SK-N-SH (cell line): ENCODE measurements at regions not wholly inside any gene's neighbourhood (a gene's known extent, or its start where the extent isn't known, plus 50 kb on each side); places are given as distances from the start of the nearest gene placed in this dataset.

ENCODE experiments used
- CTCF ChIA-PET: fragments of 300-600, 350-600 bp; formaldehyde crosslinking; extraction: SDS; loops from one replicate; lab custom pipeline; 2021; lab: Yijun Ruan, JAX
- POLR2A ChIA-PET: fragments of 350-600 bp; sonication (Branson Sonifier 250); formaldehyde crosslinking; extraction: SDS; loops from one replicate; lab custom pipeline; 2020; ENCODE audit warnings: antibody characterized with exemption, inconsistent platforms; lab: Yijun Ruan, JAX
- DNase-seq: peaks from one replicate; pipeline ENCODE4 v3.0.0; 2012
- H2AFZ ChIP-seq: fragments of 200-600 bp; sonication (generic); 2 replicates; pipeline ENCODE4 v1.8.1; 2016; ENCODE audit warnings: antibody characterized with exemption, mild to moderate bottlenecking, low read depth
- H3F3A ChIP-seq: fragments of 200-600 bp; sonication (generic); replicated peaks from 2 replicates; pipeline ENCODE3; 2016; ENCODE audit warnings: antibody characterized with exemption, mild to moderate bottlenecking; ENCODE audit not compliant: insufficient read depth
- H3K27ac ChIP-seq, 2 experiments: fragments of 200-500 bp in 1 of 2; fragments of 200-600 bp in 1 of 2; sonication (Bioruptor generic) in 1 of 2; sonication (generic), shearing (Covaris generic) in 1 of 2; 2 replicates each; pipeline versions ENCODE4 v1.5.1 to v1.6.1; 2014 to 2016; ENCODE audit warnings: low read depth in 2 of 2, inconsistent platforms in 1 of 2, low read length in 1 of 2, mild to moderate bottlenecking in 1 of 2, mixed read lengths in 1 of 2
- H3K27me3 ChIP-seq: fragments of 200-600 bp; sonication (generic), shearing (Covaris generic); 2 replicates; pipeline ENCODE4 v1.6.1; 2016; ENCODE audit warnings: mixed run types; ENCODE audit not compliant: insufficient read depth
- H3K36me3 ChIP-seq, 2 experiments: fragments of 200-500 bp in 1 of 2; fragments of 200-600 bp in 1 of 2; sonication (Bioruptor generic) in 1 of 2; sonication (generic) in 1 of 2; replicated peaks in 1 of 2; 2 replicates each; pipeline versions ENCODE3 to v1.5.1; 2014 to 2016; ENCODE audit warnings: low read length in 1 of 2, mild to moderate bottlenecking in 1 of 2; ENCODE audit not compliant: insufficient read depth in 2 of 2, control insufficient read depth in 1 of 2
- H3K4me1 ChIP-seq, 2 experiments: fragments of 200-500 bp in 1 of 2; fragments of 200-600 bp in 1 of 2; sonication (Bioruptor generic) in 1 of 2; sonication (generic), shearing (Covaris generic) in 1 of 2; 2 replicates each; pipeline versions ENCODE4 v1.5.1 to v1.6.1; 2014 to 2016; ENCODE audit warnings: low read depth in 1 of 2, low read length in 1 of 2, mixed run types in 1 of 2; ENCODE audit not compliant: insufficient read depth in 2 of 2, control insufficient read depth in 1 of 2
- H3K4me2 ChIP-seq: fragments of 200-600 bp; sonication (generic), shearing (Covaris generic); 2 replicates; pipeline ENCODE4 v1.6.1; 2017; ENCODE audit warnings: mixed run types
- H3K4me3 ChIP-seq, 2 experiments: fragments of 200-500 bp in 1 of 2; fragments of 200-600 bp in 1 of 2; sonication (Bioruptor generic) in 1 of 2; sonication (generic), shearing (Covaris generic) in 1 of 2; 2 replicates each; pipeline versions ENCODE4 v1.5.1 to v1.8.1; 2014 to 2016; ENCODE audit warnings: low read depth in 2 of 2, inconsistent platforms in 1 of 2, low read length in 1 of 2, mild to moderate bottlenecking in 1 of 2, mixed read lengths in 1 of 2, moderate library complexity in 1 of 2
- H3K79me2 ChIP-seq: fragments of 200-600 bp; sonication (generic); 2 replicates; pipeline ENCODE4 v1.8.1; 2017; ENCODE audit warnings: mild to moderate bottlenecking; ENCODE audit not compliant: insufficient read depth
- H3K9ac ChIP-seq: fragments of 200-600 bp; sonication (generic); 2 replicates; pipeline ENCODE4 v1.6.1; 2017; ENCODE audit warnings: mixed run types
- H3K9me2 ChIP-seq: fragments of 200-600 bp; sonication (generic); 2 replicates; pipeline ENCODE4 v1.6.1; 2017; ENCODE audit warnings: mixed run types
- H3K9me3 ChIP-seq: fragments of 200-600 bp; sonication (generic); 2 replicates; pipeline ENCODE4 v1.6.1; 2017; ENCODE audit warnings: mixed run types, mild to moderate bottlenecking, moderate library complexity
- H4K20me1 ChIP-seq: fragments of 200-600 bp; sonication (generic); 2 replicates; pipeline ENCODE4 v1.6.1; 2017; ENCODE audit warnings: mild to moderate bottlenecking, mixed run types; ENCODE audit not compliant: insufficient read depth
- ELF1 ChIP-seq: IDR thresholded peaks from 2 replicates; pipeline ENCODE4 v1.4.0; 2012
- FOXM1 ChIP-seq: IDR thresholded peaks from 2 replicates; pipeline ENCODE4 v1.4.0; 2012; ENCODE audit warnings: low read depth, mild to moderate bottlenecking
- GATA2 ChIP-seq: sonication (generic); formaldehyde crosslinking; IDR thresholded peaks from 2 replicates; pipeline ENCODE4 v1.5.0; 2020; ENCODE audit warnings: mild to moderate bottlenecking, missing genetic modification reagents
- JUND ChIP-seq: IDR thresholded peaks from 2 replicates; pipeline ENCODE4 v1.4.0; 2012
- MEF2A ChIP-seq: IDR thresholded peaks from 2 replicates; pipeline ENCODE4 v1.4.0; 2012; ENCODE audit warnings: low read depth, borderline replicate concordance
- POLR2AphosphoS5 ChIP-seq: IDR thresholded peaks from 2 replicates; pipeline ENCODE4 v1.6.1; 2012; ENCODE audit warnings: low read depth, low read length
- RAD21 ChIP-seq: IDR thresholded peaks from 2 replicates; pipeline ENCODE4 v1.6.1; 2012; ENCODE audit warnings: mild to moderate bottlenecking, low read length
- RCOR1 ChIP-seq: fragments of 150-350 bp; IDR thresholded peaks from 2 replicates; pipeline ENCODE4 v1.6.1; 2017; ENCODE audit warnings: antibody characterized with exemption, low read length
- RXRA ChIP-seq: IDR thresholded peaks from 2 replicates; pipeline ENCODE4 v1.4.0; 2012; ENCODE audit warnings: low read depth, mild to moderate bottlenecking, borderline replicate concordance
- SMC3 ChIP-seq: IDR thresholded peaks from 2 replicates; pipeline ENCODE4 v1.6.1; 2012; ENCODE audit warnings: low read depth, low read length, improper control_type of control experiment
- TCF12 ChIP-seq: IDR thresholded peaks from 2 replicates; pipeline ENCODE4 v1.4.0; 2012
- TEAD4 ChIP-seq: IDR thresholded peaks from 2 replicates; pipeline ENCODE4 v1.4.0; 2012; ENCODE audit warnings: mild to moderate bottlenecking, borderline replicate concordance; ENCODE audit not compliant: insufficient read depth
- WGBS: methylation state at CpG from one replicate; pipeline ENCODE4 v1.1.6; 2017; ENCODE audit warnings: low lambda C conversion rate; 5-methylcytosine and 5-hydroxymethylcytosine counted together
- TF ChIP-seq, protein P1 (sequence below): IDR thresholded peaks from 2 replicates; pipeline ENCODE4; 2012
- TF ChIP-seq, protein P2 (sequence below): fragments of 150-350 bp; IDR thresholded peaks from 2 replicates; pipeline ENCODE4 v1.6.1; 2017; ENCODE audit warnings: antibody characterized with exemption, low read length, low read depth, borderline replicate concordance
- TF ChIP-seq, protein P3 (sequence below): IDR thresholded peaks from 2 replicates; pipeline ENCODE4 v1.6.1; 2012; ENCODE audit warnings: mild to moderate bottlenecking, low read depth, low read length, moderate library complexity
- TF ChIP-seq, protein P4 (sequence below): IDR thresholded peaks from 2 replicates; pipeline ENCODE4 v1.4.0; 2012; ENCODE audit warnings: low read depth

DNA sequence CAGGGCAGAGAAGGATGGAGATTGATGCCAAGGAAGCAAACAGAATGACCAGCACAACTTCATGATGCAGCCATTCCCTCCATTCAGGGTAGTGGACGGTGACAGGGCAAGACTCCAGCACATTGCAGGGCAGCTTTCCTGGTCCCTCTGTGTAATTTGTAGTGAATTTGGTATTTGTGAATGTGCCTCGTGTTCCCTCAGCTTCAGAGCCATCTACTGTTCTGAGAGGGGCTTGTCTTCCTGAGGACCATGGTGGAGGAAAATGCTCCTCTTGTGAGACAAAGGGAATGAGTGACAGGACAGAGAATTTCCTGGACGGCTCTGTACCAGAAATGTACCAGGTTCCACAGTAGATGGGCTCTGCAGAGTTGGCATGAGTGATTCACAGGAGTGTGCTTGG is 132.1 kb downstream of the ADRA2A start:
- Histone ChIP-seq H3K9me3 (no peaks in the 10 kb centered on the region), H3K4me1 (peaks cover 0 to 6% of the 10 kb centered on the region in 2 experiments; a peak in 1 of 4 replicates), H3K27ac (no peak overlapping the region), H3F3A (no peaks in the 10 kb centered on the region), H3K9ac (no peak overlapping the region), H3K79me2 (no peaks in the 10 kb centered on the region), H2AFZ (no peak overlapping the region), H4K20me1 (no peaks in the 10 kb centered on the region), H3K36me3 (no peaks in the 10 kb centered on the region), H3K27me3 (no peaks in the 10 kb centered on the region), H3K4me2 (no peak overlapping the region), H3K4me3 (no peak overlapping the region), H3K9me2 (no peaks in the 10 kb centered on the region; the same call in 1 of the 2 replicates)
- CTCF ChIA-PET, result interaction anchor here (4.4 kb wide), 1 partner anchor 133 kb away, joined by 21 read pairs; the partner anchor contains the start of gene ADRA2A
- DNase-seq, result no peak
- POLR2A ChIA-PET, result no interaction called here
- TF ChIP-seq TEAD4, result no peak
- TF ChIP-seq FOXM1, result no peak
- no peak for TF ChIP-seq MEF2A
- no peak for TF ChIP-seq POLR2AphosphoS5
- no peak for TF ChIP-seq TCF12
- TF ChIP-seq, protein P1, sequence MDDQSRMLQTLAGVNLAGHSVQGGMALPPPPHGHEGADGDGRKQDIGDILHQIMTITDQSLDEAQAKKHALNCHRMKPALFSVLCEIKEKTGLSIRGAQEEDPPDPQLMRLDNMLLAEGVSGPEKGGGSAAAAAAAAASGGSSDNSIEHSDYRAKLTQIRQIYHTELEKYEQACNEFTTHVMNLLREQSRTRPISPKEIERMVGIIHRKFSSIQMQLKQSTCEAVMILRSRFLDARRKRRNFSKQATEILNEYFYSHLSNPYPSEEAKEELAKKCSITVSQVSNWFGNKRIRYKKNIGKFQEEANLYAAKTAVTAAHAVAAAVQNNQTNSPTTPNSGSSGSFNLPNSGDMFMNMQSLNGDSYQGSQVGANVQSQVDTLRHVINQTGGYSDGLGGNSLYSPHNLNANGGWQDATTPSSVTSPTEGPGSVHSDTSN, result no peak
- no peak for TF ChIP-seq RCOR1
- no peak for TF ChIP-seq ELF1
- TF ChIP-seq, protein P2, sequence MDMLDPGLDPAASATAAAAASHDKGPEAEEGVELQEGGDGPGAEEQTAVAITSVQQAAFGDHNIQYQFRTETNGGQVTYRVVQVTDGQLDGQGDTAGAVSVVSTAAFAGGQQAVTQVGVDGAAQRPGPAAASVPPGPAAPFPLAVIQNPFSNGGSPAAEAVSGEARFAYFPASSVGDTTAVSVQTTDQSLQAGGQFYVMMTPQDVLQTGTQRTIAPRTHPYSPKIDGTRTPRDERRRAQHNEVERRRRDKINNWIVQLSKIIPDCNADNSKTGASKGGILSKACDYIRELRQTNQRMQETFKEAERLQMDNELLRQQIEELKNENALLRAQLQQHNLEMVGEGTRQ, result no peak
- no peak for TF ChIP-seq SMC3
- no peak for TF ChIP-seq RXRA
- TF ChIP-seq, protein P3, sequence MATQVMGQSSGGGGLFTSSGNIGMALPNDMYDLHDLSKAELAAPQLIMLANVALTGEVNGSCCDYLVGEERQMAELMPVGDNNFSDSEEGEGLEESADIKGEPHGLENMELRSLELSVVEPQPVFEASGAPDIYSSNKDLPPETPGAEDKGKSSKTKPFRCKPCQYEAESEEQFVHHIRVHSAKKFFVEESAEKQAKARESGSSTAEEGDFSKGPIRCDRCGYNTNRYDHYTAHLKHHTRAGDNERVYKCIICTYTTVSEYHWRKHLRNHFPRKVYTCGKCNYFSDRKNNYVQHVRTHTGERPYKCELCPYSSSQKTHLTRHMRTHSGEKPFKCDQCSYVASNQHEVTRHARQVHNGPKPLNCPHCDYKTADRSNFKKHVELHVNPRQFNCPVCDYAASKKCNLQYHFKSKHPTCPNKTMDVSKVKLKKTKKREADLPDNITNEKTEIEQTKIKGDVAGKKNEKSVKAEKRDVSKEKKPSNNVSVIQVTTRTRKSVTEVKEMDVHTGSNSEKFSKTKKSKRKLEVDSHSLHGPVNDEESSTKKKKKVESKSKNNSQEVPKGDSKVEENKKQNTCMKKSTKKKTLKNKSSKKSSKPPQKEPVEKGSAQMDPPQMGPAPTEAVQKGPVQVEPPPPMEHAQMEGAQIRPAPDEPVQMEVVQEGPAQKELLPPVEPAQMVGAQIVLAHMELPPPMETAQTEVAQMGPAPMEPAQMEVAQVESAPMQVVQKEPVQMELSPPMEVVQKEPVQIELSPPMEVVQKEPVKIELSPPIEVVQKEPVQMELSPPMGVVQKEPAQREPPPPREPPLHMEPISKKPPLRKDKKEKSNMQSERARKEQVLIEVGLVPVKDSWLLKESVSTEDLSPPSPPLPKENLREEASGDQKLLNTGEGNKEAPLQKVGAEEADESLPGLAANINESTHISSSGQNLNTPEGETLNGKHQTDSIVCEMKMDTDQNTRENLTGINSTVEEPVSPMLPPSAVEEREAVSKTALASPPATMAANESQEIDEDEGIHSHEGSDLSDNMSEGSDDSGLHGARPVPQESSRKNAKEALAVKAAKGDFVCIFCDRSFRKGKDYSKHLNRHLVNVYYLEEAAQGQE, result no peak
- 18% methylated on average over 3 of the region's 3 CpGs for WGBS

DNA sequence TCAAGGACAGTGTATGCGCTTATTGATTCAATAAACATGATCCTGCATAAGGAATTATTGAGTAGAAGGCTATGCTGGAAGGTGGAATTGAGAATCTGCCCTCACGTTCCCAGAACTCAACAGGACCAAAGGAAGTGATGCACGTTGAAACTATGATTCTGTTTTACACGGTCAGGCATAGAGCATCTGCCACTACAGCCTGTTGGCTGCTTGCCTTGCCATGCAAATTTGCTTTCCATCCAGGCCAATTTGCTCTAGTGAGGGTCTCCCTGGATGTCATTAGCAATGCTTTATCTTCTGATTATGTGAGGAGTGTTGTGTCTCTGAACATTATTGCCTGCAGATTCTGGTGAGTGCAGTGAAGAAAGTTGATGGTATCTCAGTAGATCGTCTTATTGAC is 132.9 kb downstream of the ADRA2A start:
- no peaks in the 10 kb centered on the region for H3K36me3 ChIP-seq
- no peak overlapping the region for H3K27ac ChIP-seq
- CTCF ChIA-PET, result interaction anchor here (1.4 to 4.4 kb wide), 2 partner anchors 133 kb away, joined by 9 to 21 read pairs; partner anchors contain the start of gene ADRA2A
- TF ChIP-seq, protein P4, sequence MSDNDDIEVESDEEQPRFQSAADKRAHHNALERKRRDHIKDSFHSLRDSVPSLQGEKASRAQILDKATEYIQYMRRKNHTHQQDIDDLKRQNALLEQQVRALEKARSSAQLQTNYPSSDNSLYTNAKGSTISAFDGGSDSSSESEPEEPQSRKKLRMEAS, result no peak
- TF ChIP-seq GATA2 (CRISPR knock-in tag) (peak; percentile 54), JUND (no peak), TCF12 (no peak), RAD21 (no peak)
- TF ChIP-seq, protein P3, result no peak
- H3K79me2 ChIP-seq, result no peaks in the 10 kb centered on the region
- no peak overlapping the region for H3K4me2 ChIP-seq
- H3K27me3 ChIP-seq, result no peaks in the 10 kb centered on the region
- peaks cover 0 to 6% of the 10 kb centered on the region in 2 experiments; a peak in 1 of 4 replicates for H3K4me1 ChIP-seq
- no peak overlapping the region for H3K9ac ChIP-seq
- DNase-seq, result peak; percentile 13
- no peak overlapping the region for H2AFZ ChIP-seq
- H4K20me1 ChIP-seq, result no peaks in the 10 kb centered on the region
- no peaks in the 10 kb centered on the region for H3F3A ChIP-seq
- H3K4me3 ChIP-seq, result no peak overlapping the region
- H3K9me2 ChIP-seq, result no peaks in the 10 kb centered on the region; the same call in 1 of the 2 replicates
- H3K9me3 ChIP-seq, result peaks cover 4% of the 10 kb centered on the region; the same call in 1 of the 2 replicates
- POLR2A ChIA-PET, result no interaction called here
- WGBS, result 19% methylated on average over 5 of the region's 5 CpGs
